Breast epithelium (tissue), 4 donors: ENCODE measurements at regions not wholly inside any gene's neighbourhood (a gene's known extent, or its start where the extent isn't known, plus 50 kb on each side); places are given as distances from the start of the nearest gene placed in this dataset.

ENCODE experiments used
- DNase-seq, 2 donors: peaks; one replicate each; pipeline ENCODE4 v3.0.0-alpha.2; 2019; ENCODE audit warnings: low spot score in 2 of 2
- H3K27ac ChIP-seq, 2 donors: fragments of 200-600 bp; sonication (generic) in 1 of 2; one replicate each; pipeline ENCODE4 v1.5.1; 2016 to 2019; ENCODE audit warnings: mild to moderate bottlenecking in 1 of 2
- H3K27me3 ChIP-seq, 2 donors: fragments of 200-600 bp; sonication (generic) in 1 of 2; one replicate each; pipeline versions ENCODE4 v1.5.1 to v1.6.0; 2017 to 2019; ENCODE audit warnings: control low read depth in 1 of 2, mild to moderate bottlenecking in 1 of 2
- H3K36me3 ChIP-seq: fragments of 200-600 bp; one replicate; pipeline ENCODE4 v1.5.1; 2019
- H3K4me1 ChIP-seq, 2 donors: fragments of 200-600 bp; sonication (generic); one replicate each; pipeline ENCODE4 v1.5.1; 2016 to 2019; ENCODE audit warnings: control low read depth in 1 of 2
- H3K4me3 ChIP-seq, 3 donors: fragments of 200-600 bp; sonication (generic); 1 replicate in 2 of 3; 2 replicates in 1 of 3; pipeline ENCODE4 v1.5.1; 2016 to 2019; ENCODE audit warnings: mild to moderate bottlenecking in 3 of 3, moderate library complexity in 2 of 3
- H3K9me3 ChIP-seq, 2 donors: fragments of 200-600 bp; sonication (generic) in 1 of 2; one replicate each; pipeline ENCODE4 v1.5.1; 2016 to 2019; ENCODE audit warnings: control low read depth in 1 of 2
- CTCF ChIP-seq, 3 donors: fragments of 450-650 bp; IDR thresholded peaks; one replicate each; pipeline ENCODE4 v1.5.1; 2016 to 2017; ENCODE audit warnings: antibody characterized with exemption in 3 of 3, mild to moderate bottlenecking in 3 of 3, moderate library complexity in 3 of 3
- POLR2A ChIP-seq: fragments of 450-650 bp; IDR thresholded peaks from one replicate; pipeline ENCODE4 v1.6.1; 2016; ENCODE audit warnings: antibody characterized with exemption, mild to moderate bottlenecking, moderate library complexity
- POLR2AphosphoS5 ChIP-seq, 3 donors: sonication (generic); formaldehyde crosslinking; IDR thresholded peaks; one replicate each; pipeline ENCODE4 v1.6.1; 2017; ENCODE audit warnings: antibody characterized with exemption in 3 of 3
- intact Hi-C: fragments of 100-400 bp; cut with DNase I; formaldehyde crosslinking; loops from one replicate; pipeline ENCODE4 v1.15.1; 2023; ENCODE audit warnings: low total_unique reads

GRCh38 chr2:65999796-66000195, 435.1 kb upstream of the MEIS1 start:
- no peak overlapping the region for H3K27ac ChIP-seq
- no peaks in the 10 kb centered on the region for H3K27me3 ChIP-seq
- H3K4me1 ChIP-seq = no peaks in the 10 kb centered on the region
- DNase-seq = no peak
- TF ChIP-seq CTCF (IDR thresholded peaks at IDR 0.05) = no peak
- no peak for TF ChIP-seq POLR2A
- no peak for TF ChIP-seq POLR2AphosphoS5 (IDR thresholded peaks at IDR 0.05)
- H3K4me3 ChIP-seq = no peak overlapping the region
- intact Hi-C loops = no loop called here
- no peaks in the 10 kb centered on the region for H3K9me3 ChIP-seq
- no peaks in the 10 kb centered on the region for H3K36me3 ChIP-seq

GRCh38 chr2:65999103-65999502, 435.8 kb upstream of the MEIS1 start:
- no peaks in the 10 kb centered on the region for H3K27me3 ChIP-seq
- H3K4me3 ChIP-seq = no peak overlapping the region
- no peaks in the 10 kb centered on the region for H3K9me3 ChIP-seq
- no peaks in the 10 kb centered on the region for H3K4me1 ChIP-seq
- H3K27ac ChIP-seq = no peak overlapping the region
- TF ChIP-seq POLR2AphosphoS5 (IDR thresholded peaks at IDR 0.05) (no peak), CTCF (IDR thresholded peaks at IDR 0.05) (no peak), POLR2A (no peak)
- DNase-seq = no peak
- intact Hi-C loops = no loop called here
- no peaks in the 10 kb centered on the region for H3K36me3 ChIP-seq

- Histone ChIP-seq H3K27me3 (no peaks in the 10 kb centered on the region), H3K9me3 (no peaks in the 10 kb centered on the region), H3K36me3 (no peaks in the 10 kb centered on the region), H3K4me1 (no peaks in the 10 kb centered on the region), H3K4me3 (no peak overlapping the region), H3K27ac (no peak overlapping the region)
- no peak for DNase-seq
- intact Hi-C loops = no loop called here
- no peak for TF ChIP-seq POLR2A
These were observed 437.0 kb upstream of the MEIS1 start for GRCh38 chr2:65997961-65998360.

- no peaks in the 10 kb centered on the region for H3K36me3 ChIP-seq
- H3K9me3 ChIP-seq = peaks cover 0 to 6% of the 10 kb centered on the region in 2 donors
- no peak overlapping the region for H3K4me3 ChIP-seq
- intact Hi-C loops = no loop called here
- H3K27ac ChIP-seq = no peak overlapping the region
- DNase-seq = no peak
- no peak for TF ChIP-seq POLR2AphosphoS5 (IDR thresholded peaks at IDR 0.05)
- no peak for TF ChIP-seq CTCF (IDR thresholded peaks at IDR 0.05)
- TF ChIP-seq POLR2A = no peak
- no peaks in the 10 kb centered on the region for H3K27me3 ChIP-seq
- no peaks in the 10 kb centered on the region for H3K4me1 ChIP-seq
These were observed 442.7 kb upstream of the MEIS1 start for GRCh38 chr2:65992198-65992554.

GRCh38 chr2:65991381-65992197, 443.3 kb upstream of the MEIS1 start:
- Histone ChIP-seq H3K27ac (no peak overlapping the region), H3K36me3 (no peaks in the 10 kb centered on the region), H3K4me1 (no peaks in the 10 kb centered on the region), H3K27me3 (no peaks in the 10 kb centered on the region), H3K4me3 (no peak overlapping the region), H3K9me3 (peaks cover 0 to 6% of the 10 kb centered on the region in 2 donors)
- DNase-seq = no peak
- TF ChIP-seq CTCF (IDR thresholded peaks at IDR 0.05) (no peak), POLR2A (no peak), POLR2AphosphoS5 (IDR thresholded peaks at IDR 0.05) (no peak)
- intact Hi-C loops = no loop called here
